ENCODE measurements at regions not wholly inside any gene's neighbourhood (a gene's known extent, or its start where the extent isn't known, plus 50 kb on each side); places are given as distances from the start of the nearest gene placed in this dataset.

DNA sequence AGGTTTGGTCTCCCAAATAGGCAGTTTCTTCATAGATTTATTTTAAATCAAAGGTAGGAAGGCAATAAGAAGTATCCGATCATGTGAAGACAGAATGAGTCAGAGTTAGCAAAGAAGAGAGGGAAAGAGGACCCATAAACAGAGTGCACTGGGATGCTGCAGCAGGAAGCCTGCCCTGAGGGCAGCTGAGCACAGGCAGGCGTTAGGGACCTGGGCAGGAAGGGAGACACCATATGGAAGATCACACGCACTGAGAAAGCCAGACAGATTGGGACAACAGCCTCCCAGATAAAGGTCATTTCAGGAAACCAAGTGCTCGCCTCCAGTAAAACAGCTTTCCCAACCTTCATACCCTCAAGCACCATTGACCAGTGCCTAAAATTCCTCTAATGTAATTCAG, 598.0 kb downstream of the EFNB2 start (continued):
- TF ChIP-seq, protein P1, sequence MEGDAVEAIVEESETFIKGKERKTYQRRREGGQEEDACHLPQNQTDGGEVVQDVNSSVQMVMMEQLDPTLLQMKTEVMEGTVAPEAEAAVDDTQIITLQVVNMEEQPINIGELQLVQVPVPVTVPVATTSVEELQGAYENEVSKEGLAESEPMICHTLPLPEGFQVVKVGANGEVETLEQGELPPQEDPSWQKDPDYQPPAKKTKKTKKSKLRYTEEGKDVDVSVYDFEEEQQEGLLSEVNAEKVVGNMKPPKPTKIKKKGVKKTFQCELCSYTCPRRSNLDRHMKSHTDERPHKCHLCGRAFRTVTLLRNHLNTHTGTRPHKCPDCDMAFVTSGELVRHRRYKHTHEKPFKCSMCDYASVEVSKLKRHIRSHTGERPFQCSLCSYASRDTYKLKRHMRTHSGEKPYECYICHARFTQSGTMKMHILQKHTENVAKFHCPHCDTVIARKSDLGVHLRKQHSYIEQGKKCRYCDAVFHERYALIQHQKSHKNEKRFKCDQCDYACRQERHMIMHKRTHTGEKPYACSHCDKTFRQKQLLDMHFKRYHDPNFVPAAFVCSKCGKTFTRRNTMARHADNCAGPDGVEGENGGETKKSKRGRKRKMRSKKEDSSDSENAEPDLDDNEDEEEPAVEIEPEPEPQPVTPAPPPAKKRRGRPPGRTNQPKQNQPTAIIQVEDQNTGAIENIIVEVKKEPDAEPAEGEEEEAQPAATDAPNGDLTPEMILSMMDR (conservative IDR thresholded peaks at IDR 0.05; ENCODE audit: low read depth in 2 of 2): no peak
- no peak for TF ChIP-seq CREB1 (CRISPR knock-in tag; IDR thresholded peaks at IDR 0.05; ENCODE audit: low read depth)

DNA sequence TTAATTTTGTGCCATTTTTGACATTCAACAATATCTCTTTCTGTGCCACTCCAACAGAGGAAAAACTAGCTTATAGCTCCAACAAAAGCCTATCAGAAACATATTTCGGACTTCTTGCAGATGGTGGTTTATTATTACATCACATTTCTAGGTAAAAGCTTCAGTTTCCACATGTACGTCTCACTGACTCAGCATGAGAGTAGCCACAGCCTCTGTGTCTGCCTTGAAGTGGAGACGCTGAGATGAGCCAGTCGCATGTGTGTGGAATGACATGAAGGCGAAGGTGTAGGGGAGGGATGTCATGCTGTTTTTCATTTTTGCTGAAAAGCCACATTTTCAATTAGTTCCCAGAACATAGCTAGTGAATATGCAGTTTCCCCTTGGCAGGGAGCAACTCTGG, 598.6 kb downstream of the EFNB2 start:
- Mint-ChIP-seq H3K27ac (no peak overlapping the region), H3K4me1 (0 out of 3 replicates have a peak, but pooled peaks cover 3% of the 10 kb centered on the region), H3K27me3 (ENCODE audit: insufficient read depth, low read depth, poor library complexity) (no peaks in the 10 kb centered on the region), H3K36me3 (ENCODE audit: low read depth) (no peaks in the 10 kb centered on the region), H3K4me3 (no peak overlapping the region), H3K9me3 (no peaks in the 10 kb centered on the region)
- H3K79me2 ChIP-seq (replicated peaks; ENCODE audit: insufficient read depth): no peaks in the 10 kb centered on the region
- no peaks in the 10 kb centered on the region for H3K36me3 ChIP-seq (ENCODE audit: insufficient read depth)
- no peaks in the 10 kb centered on the region for H3F3A ChIP-seq (replicated peaks; ENCODE audit: low read depth)
- H3K27ac ChIP-seq (ENCODE audit: low read depth): no peak overlapping the region
- H3K4me3 ChIP-seq: no peak overlapping the region
- H2AFZ ChIP-seq: no peak overlapping the region
- no peaks in the 10 kb centered on the region for H3K27me3 ChIP-seq (ENCODE audit: insufficient read depth)
- no peak overlapping the region for H3K4me2 ChIP-seq
- H4K20me1 ChIP-seq (replicated peaks; ENCODE audit: insufficient read depth): no peaks in the 10 kb centered on the region
- no peaks in the 10 kb centered on the region; the same call in 1 of the 2 replicates for H3K9me2 ChIP-seq (ENCODE audit: insufficient read depth)
- no peaks in the 10 kb centered on the region for H3K4me1 ChIP-seq (ENCODE audit: insufficient read depth)
- no peak for ATAC-seq
- DNase-seq (ENCODE audit: low spot score): no peak
- TF ChIP-seq JUNB (IDR thresholded peaks at IDR 0.05; ENCODE audit: unreplicated experiment) (no peak), ZNF114 (CRISPR knock-in tag; IDR thresholded peaks at IDR 0.05) (no peak), EZH2 (IDR thresholded peaks at IDR 0.05; ENCODE audit: low read depth, unreplicated experiment) (no peak), EZH2phosphoT487 (IDR thresholded peaks at IDR 0.05; ENCODE audit: unreplicated experiment) (no peak), POLR2AphosphoS5 (IDR thresholded peaks at IDR 0.05; ENCODE audit: low read depth) (no peak), STAT1 (IDR thresholded peaks at IDR 0.05; ENCODE audit: unreplicated experiment) (no peak), NANOG (IDR thresholded peaks at IDR 0.05; ENCODE audit: borderline replicate concordance) (no peak)
- TF ChIP-seq, protein P2, sequence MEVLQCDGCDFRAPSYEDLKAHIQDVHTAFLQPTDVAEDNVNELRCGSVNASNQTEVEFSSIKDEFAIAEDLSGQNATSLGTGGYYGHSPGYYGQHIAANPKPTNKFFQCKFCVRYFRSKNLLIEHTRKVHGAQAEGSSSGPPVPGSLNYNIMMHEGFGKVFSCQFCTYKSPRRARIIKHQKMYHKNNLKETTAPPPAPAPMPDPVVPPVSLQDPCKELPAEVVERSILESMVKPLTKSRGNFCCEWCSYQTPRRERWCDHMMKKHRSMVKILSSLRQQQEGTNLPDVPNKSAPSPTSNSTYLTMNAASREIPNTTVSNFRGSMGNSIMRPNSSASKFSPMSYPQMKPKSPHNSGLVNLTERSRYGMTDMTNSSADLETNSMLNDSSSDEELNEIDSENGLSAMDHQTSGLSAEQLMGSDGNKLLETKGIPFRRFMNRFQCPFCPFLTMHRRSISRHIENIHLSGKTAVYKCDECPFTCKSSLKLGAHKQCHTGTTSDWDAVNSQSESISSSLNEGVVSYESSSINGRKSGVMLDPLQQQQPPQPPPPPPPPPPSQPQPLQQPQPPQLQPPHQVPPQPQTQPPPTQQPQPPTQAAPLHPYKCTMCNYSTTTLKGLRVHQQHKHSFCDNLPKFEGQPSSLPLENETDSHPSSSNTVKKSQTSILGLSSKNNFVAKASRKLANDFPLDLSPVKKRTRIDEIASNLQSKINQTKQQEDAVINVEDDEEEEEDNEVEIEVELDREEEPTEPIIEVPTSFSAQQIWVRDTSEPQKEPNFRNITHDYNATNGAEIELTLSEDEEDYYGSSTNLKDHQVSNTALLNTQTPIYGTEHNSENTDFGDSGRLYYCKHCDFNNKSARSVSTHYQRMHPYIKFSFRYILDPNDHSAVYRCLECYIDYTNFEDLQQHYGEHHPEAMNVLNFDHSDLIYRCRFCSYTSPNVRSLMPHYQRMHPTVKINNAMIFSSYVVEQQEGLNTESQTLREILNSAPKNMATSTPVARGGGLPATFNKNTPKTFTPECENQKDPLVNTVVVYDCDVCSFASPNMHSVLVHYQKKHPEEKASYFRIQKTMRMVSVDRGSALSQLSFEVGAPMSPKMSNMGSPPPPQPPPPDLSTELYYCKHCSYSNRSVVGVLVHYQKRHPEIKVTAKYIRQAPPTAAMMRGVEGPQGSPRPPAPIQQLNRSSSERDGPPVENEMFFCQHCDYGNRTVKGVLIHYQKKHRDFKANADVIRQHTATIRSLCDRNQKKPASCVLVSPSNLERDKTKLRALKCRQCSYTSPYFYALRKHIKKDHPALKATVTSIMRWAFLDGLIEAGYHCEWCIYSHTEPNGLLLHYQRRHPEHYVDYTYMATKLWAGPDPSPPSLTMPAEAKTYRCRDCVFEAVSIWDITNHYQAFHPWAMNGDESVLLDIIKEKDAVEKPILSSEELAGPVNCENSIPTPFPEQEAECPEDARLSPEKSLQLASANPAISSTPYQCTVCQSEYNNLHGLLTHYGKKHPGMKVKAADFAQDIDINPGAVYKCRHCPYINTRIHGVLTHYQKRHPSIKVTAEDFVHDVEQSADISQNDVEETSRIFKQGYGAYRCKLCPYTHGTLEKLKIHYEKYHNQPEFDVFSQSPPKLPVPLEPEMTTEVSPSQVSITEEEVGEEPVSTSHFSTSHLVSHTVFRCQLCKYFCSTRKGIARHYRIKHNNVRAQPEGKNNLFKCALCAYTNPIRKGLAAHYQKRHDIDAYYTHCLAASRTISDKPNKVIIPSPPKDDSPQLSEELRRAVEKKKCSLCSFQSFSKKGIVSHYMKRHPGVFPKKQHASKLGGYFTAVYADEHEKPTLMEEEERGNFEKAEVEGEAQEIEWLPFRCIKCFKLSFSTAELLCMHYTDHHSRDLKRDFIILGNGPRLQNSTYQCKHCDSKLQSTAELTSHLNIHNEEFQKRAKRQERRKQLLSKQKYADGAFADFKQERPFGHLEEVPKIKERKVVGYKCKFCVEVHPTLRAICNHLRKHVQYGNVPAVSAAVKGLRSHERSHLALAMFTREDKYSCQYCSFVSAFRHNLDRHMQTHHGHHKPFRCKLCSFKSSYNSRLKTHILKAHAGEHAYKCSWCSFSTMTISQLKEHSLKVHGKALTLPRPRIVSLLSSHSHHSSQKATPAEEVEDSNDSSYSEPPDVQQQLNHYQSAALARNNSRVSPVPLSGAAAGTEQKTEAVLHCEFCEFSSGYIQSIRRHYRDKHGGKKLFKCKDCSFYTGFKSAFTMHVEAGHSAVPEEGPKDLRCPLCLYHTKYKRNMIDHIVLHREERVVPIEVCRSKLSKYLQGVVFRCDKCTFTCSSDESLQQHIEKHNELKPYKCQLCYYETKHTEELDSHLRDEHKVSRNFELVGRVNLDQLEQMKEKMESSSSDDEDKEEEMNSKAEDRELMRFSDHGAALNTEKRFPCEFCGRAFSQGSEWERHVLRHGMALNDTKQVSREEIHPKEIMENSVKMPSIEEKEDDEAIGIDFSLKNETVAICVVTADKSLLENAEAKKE (CRISPR knock-in tag; IDR thresholded peaks at IDR 0.05): no peak
- TF ChIP-seq, protein P3, sequence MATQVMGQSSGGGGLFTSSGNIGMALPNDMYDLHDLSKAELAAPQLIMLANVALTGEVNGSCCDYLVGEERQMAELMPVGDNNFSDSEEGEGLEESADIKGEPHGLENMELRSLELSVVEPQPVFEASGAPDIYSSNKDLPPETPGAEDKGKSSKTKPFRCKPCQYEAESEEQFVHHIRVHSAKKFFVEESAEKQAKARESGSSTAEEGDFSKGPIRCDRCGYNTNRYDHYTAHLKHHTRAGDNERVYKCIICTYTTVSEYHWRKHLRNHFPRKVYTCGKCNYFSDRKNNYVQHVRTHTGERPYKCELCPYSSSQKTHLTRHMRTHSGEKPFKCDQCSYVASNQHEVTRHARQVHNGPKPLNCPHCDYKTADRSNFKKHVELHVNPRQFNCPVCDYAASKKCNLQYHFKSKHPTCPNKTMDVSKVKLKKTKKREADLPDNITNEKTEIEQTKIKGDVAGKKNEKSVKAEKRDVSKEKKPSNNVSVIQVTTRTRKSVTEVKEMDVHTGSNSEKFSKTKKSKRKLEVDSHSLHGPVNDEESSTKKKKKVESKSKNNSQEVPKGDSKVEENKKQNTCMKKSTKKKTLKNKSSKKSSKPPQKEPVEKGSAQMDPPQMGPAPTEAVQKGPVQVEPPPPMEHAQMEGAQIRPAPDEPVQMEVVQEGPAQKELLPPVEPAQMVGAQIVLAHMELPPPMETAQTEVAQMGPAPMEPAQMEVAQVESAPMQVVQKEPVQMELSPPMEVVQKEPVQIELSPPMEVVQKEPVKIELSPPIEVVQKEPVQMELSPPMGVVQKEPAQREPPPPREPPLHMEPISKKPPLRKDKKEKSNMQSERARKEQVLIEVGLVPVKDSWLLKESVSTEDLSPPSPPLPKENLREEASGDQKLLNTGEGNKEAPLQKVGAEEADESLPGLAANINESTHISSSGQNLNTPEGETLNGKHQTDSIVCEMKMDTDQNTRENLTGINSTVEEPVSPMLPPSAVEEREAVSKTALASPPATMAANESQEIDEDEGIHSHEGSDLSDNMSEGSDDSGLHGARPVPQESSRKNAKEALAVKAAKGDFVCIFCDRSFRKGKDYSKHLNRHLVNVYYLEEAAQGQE (IDR thresholded peaks at IDR 0.05; ENCODE audit: unreplicated experiment): no peak
- TF ChIP-seq, protein P1 (conservative IDR thresholded peaks at IDR 0.05; ENCODE audit: low read depth in 2 of 2): no peak

All from GM23338 (cell line).